Memory B cell (primary cell): ENCODE measurements at regions not wholly inside any gene's neighbourhood (a gene's known extent, or its start where the extent isn't known, plus 50 kb on each side); places are given as distances from the start of the nearest gene placed in this dataset.
"Not testable (repeated sequence)": the region's sequence is repeated elsewhere in the genome, so short reads cannot be mapped to it uniquely, and the experiment has no call there.

Source experiments
- ATAC-seq: fragments of 150-1000 bp; cut with Tn5 transposase; 2 replicates; pipeline ENCODE4 v1.10.0; 2021; ENCODE audit warnings: low read depth, mild to moderate bottlenecking, moderate library complexity
- DNase-seq, 2 donors: peaks; one replicate each; pipeline ENCODE4 v3.0.0; 2022; ENCODE audit warnings: low spot score in 2 of 2
- H3K27ac Mint-ChIP-seq: one replicate; pipeline ENCODE4 v1.8.0; 2022; ENCODE audit warnings: mild to moderate bottlenecking, moderate library complexity, mixed read lengths
- H3K27me3 Mint-ChIP-seq: one replicate; pipeline ENCODE4 v1.8.0; 2022; ENCODE audit warnings: mixed read lengths
- H3K36me3 Mint-ChIP-seq: one replicate; pipeline ENCODE4 v1.8.0; 2022; ENCODE audit warnings: mild to moderate bottlenecking, mixed read lengths
- H3K4me1 Mint-ChIP-seq: one replicate; pipeline ENCODE4 v1.8.0; 2022; ENCODE audit warnings: mixed read lengths
- H3K4me3 Mint-ChIP-seq: one replicate; pipeline ENCODE4 v1.8.0; 2022; ENCODE audit warnings: mild to moderate bottlenecking, moderate library complexity, mixed read lengths
- H3K9me3 Mint-ChIP-seq: one replicate; pipeline ENCODE4 v1.8.0; 2022; ENCODE audit warnings: mixed read lengths

DNA sequence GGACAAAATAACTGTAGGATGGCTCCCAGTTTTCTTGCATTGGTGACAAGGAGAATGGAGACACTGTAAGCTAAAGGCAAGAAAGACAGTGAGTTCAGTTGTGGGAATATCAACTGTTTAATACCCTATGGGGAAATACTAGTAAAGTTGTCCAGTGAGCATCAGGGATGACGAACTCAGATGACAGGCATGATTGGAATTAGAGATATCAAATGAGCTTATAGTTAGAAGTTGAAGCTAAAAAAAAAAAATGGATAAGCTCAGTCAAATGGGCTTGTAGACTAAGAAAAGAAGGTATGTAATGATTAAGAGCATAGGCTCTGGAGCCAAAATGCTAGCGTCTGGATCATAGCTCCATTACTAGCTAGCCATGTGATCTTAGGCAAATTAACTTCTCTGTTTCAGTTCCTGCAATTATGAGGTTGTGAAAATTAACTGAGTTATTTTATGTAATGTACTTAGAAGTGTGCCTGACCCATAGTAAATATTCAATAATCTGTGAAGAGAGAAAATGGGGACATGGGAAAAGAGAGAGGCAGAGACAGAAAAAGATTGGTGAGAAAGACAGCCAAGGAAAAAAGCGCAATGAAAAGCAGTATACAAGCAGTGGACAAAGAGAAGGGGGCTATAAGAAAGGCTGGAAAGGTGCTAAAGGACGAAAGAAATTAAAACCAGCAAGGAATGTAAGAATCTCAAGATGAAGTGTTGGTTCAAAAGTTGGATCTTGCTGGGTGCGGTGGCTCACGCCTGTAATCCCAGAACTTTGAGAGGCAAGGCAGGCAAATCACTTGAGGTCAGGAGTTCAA lies 95.7 kb upstream of the SLC39A10 start:
- Mint-ChIP-seq H3K27ac (peak overlapping the region; percentile 91), H3K36me3 (peaks cover 1% of the 10 kb centered on the region), H3K27me3 (no peaks in the 10 kb centered on the region), H3K9me3 (no peaks in the 10 kb centered on the region), H3K4me1 (peaks cover 43% of the 10 kb centered on the region), H3K4me3 (peak overlapping the region; percentile 87)
- ATAC-seq (peak; percentile 70), DNase-seq (peak in 1 of 2 donors; percentile 38)

DNA sequence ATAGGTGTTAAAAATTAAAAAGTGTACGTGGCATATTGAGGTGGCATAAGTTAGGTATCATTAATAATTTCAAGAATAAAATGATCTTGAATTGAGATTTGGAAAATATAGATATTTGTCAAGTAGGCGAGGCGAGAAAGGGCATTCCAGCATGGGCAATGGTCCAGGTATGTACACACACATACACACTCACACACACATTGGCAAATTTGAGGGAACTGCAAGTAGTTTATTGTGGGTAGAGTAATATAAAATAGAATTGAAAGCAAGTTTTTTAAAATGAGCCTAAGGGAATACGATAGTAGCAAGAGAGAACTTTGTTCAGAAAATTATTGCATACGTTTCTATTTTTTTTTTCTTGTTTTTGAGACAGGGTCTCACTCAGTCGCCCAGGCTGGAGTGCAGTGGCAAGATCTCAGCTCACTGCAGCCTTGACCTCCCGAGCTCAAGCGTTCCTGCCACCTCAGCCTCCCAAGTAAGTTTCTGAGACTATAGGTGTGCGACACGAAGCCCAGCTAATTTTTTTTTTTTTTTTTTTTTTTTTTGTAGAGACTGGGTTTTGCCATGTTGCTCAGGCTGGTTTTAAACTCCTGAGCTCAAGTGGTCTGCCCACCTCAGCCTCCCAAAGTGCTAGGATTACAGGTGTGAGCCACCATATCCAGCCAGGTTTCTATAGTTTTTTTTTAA lies 96.7 kb upstream of the SLC39A10 start:
- DNase-seq (no peak), ATAC-seq (no peak)
- peaks cover 1% of the 10 kb centered on the region for H3K36me3 Mint-ChIP-seq
- H3K9me3 Mint-ChIP-seq, result no peaks in the 10 kb centered on the region
- peaks cover 41% of the 10 kb centered on the region for H3K4me1 Mint-ChIP-seq
- H3K27ac Mint-ChIP-seq, result peak overlapping the region; percentile 91
- H3K4me3 Mint-ChIP-seq, result peak overlapping the region; percentile 50
- H3K27me3 Mint-ChIP-seq, result no peaks in the 10 kb centered on the region

DNA sequence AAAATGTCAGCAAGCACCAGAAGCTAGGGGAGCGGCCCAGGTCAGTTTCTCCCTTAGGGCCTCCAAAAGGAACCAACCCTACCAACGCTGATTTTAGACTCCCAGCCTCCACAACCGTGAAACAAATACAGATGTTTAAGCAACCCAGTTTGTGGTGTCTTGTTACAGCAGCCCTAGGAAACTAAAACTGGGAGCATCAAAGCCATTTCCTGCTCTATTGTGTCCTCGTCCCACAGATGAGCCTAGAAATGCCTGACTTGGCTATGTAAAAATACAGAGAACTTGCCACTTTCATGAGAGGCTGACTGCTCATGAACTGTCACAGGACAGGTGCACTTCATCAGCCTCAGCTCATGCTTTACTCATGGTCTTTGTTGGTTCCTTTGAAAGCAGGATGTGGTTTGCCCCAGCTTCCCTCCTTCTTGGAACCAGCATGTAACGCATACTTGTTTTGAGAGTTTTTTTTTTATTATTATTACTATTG lies 97.6 kb upstream of the SLC39A10 start:
- Mint-ChIP-seq H3K27me3 (no peaks in the 10 kb centered on the region), H3K4me3 (no peak overlapping the region), H3K9me3 (no peaks in the 10 kb centered on the region), H3K36me3 (peaks cover 1% of the 10 kb centered on the region), H3K4me1 (peaks cover 41% of the 10 kb centered on the region), H3K27ac (peak overlapping the region; percentile 91)
- DNase-seq (peak; percentile 26 to 53), ATAC-seq (peak; percentile 76)

DNA sequence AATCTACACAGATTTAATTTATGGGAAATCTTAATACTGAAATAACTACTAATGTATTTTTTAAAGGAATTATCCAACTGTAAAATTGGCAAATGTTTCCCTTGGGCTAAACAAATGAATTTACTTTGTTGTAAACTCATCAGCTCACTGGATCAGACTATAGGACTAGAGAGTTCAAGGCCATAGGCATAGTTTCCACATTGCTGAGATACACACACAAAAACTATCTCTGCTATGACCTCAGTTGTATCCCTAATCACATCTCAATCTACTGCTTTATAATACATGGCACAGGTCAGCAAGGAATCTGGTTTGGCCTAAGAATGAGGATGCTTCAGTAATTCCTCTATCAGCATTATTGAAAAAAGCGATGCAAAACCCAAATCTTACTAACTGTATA lies 101.1 kb upstream of the SLC39A10 start:
- Mint-ChIP-seq H3K36me3 (peaks cover 4% of the 10 kb centered on the region), H3K27ac (no peak overlapping the region), H3K27me3 (no peaks in the 10 kb centered on the region), H3K4me1 (peaks cover 35% of the 10 kb centered on the region), H3K9me3 (no peaks in the 10 kb centered on the region), H3K4me3 (no peak overlapping the region)
- no peak for ATAC-seq
- DNase-seq, result no peak

DNA sequence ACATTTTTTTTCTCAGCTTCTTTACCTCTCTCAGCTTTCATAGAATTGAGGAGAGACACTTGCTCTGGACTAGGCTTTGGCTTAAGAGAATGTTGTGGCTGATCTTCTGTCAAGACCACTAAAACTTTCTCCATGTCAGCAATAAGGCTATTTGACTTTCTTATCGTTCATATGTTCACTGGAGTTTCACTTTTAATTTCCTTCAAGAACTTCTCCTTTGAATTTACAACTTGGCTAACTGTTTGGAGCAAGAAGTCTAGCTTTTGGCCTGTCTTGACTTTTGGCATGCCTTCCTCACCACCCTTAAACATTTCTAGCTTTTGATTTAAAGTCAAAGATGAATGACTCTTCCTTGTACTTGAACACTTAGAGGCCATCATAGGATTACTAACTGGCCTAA lies 104.4 kb upstream of the SLC39A10 start:
- Mint-ChIP-seq H3K4me1 (peaks cover 19% of the 10 kb centered on the region), H3K36me3 (peaks cover 5% of the 10 kb centered on the region), H3K9me3 (peaks cover 1% of the 10 kb centered on the region), H3K27ac (peak overlapping the region; percentile 77), H3K27me3 (no peaks in the 10 kb centered on the region), H3K4me3 (peak overlapping the region; percentile 65)
- no peak for ATAC-seq
- no peak for DNase-seq

DNA sequence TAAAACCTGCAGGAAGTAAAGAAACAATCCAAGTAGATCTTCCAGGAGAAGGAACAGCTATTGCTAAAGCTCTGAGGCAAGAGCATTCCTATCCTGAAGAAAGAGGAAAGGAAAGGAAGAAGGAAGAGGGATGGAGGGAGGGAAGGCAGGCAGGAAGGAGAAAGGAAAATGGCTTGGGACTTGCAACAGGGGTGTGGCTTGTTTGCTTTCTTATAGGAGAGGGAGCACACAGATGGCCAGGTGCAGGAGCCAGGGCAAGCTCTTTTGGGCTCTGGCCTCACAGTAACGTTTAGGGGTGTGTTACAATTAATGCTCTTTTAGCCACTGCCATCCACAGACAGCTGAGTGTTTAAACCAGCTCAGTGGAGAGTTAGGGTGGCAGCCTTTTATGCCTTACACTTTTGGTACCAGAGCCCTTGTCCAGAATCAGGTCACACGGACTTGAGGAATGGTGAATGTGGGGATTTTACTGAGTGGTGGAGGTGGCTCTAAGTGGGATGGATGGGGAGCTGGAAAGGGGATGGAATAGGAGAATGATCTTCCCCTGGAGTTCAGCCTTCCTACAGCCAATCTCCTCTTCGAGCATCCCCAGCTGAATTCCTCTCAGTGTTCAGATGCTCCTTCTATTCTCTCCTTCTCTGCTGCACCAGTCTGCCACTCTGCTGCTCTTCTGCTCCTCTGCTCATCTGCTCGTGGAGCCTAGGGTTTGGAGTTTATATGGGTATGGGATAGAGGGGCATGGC lies 108.7 kb upstream of the SLC39A10 start:
- H3K27ac Mint-ChIP-seq, result no peak overlapping the region
- no peak for DNase-seq
- H3K36me3 Mint-ChIP-seq, result peaks cover 5% of the 10 kb centered on the region
- H3K27me3 Mint-ChIP-seq, result no peaks in the 10 kb centered on the region
- peaks cover 22% of the 10 kb centered on the region for H3K4me1 Mint-ChIP-seq
- H3K4me3 Mint-ChIP-seq, result no peak overlapping the region
- H3K9me3 Mint-ChIP-seq, result peaks cover 1% of the 10 kb centered on the region
- ATAC-seq, result no peak

DNA sequence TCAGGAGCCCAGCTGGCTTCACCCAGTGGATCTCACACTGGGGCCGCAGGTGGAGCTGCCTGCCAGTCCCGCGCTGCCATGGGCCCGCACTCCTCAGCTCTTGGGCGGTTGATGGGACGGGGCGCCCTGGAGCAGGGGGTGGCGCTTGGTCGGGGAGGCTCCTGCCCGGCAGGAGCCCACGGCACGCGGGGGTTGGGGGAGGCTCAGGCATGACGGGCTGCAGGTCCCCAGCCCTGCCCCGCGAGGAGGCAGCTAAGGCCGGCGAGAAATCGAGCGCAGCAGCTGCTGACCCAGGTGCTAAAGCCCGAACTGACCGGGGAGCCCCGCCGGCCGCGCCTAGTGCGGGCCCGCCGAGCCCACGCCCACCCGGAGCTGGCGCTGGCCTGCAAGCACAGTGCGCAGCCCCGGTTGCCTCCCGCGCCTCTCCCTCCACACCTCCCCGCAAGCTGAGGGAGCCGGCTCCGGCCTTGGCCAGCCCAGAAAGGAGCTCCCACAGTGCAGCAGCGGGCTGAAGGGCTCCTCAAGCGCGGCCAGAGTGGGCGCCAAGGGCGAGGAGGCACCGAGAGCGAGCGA lies 109.7 kb upstream of the SLC39A10 start:
- H3K9me3 Mint-ChIP-seq, H3K27ac Mint-ChIP-seq, DNase-seq, H3K27me3 Mint-ChIP-seq, H3K4me3 Mint-ChIP-seq, H3K36me3 Mint-ChIP-seq, ATAC-seq: not testable (repeated sequence)
- peaks cover 22% of the 10 kb centered on the region for H3K4me1 Mint-ChIP-seq

DNA sequence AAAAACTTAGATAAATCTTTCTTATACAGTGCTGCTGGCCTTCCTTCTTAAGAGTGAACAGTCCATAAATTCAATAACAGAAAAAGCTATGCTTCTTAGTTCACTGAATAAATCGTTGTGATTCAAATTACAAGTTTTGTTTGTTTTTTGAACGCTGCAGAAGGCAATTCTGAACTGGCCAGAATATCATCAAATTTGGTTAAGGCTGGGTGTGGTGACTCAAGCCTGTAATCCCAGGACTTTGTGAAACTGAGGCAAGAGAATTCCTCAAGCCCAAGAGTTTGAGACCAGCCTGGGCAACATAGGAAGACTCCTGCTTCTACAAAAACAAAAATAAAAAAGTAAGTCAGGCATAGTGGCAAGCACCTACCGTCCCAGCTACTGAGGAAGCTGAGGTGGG lies 111.2 kb upstream of the SLC39A10 start:
- no peak for DNase-seq

DNA sequence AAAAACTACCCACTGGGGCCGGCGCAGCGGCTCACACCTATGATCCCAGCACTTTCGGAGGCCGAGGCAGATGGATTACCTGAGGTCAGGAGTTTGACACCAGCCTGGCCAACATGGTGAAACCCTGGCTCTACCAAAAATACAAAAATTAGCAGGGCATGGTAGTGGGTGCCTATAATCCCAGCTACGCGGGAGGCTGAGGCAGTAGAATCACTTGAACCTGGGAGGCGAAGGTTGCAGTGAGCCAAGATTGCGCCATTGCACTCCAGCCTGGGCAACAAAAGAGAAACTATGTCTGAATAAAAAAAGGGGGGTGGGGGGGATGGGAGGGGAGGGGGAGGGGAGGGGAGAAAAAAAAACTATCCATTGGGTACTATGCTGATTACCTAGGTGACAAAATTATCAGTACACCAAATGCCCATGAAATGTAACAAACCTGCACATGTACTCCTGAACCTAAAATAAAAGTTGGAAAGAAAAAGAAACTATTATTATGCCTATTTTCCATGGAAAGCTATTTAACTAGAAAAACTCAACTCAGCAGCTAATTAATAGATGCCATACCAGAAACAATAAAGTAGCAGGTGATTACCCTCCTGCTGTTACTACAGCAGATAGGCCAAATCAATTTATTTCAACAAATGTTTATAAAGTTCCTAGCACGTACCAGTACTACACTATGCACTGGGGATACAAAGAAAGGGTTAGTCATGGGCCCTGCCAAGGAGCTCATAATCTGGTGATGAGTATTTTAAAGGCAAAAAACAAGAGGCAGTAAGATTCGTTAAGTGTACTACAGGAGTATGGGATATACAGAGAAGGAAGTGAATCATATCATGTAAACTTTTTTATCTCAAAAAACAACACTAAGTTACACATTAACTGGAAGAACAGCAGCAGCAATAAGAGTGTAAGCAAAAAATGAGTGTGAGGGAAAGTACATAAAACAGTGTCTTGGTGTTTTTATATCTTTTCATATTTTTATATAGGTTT lies 112.8 kb upstream of the SLC39A10 start:
- Mint-ChIP-seq H3K27me3 (no peaks in the 10 kb centered on the region), H3K9me3 (peaks cover 1% of the 10 kb centered on the region), H3K4me1 (peaks cover 15% of the 10 kb centered on the region), H3K4me3 (no peak overlapping the region), H3K27ac (no peak overlapping the region), H3K36me3 (peaks cover 3% of the 10 kb centered on the region)
- DNase-seq (no peak), ATAC-seq (no peak)

More for the DNA sequence above, 111.2 kb upstream of the SLC39A10 start:
- no peak overlapping the region for H3K4me3 Mint-ChIP-seq
- H3K36me3 Mint-ChIP-seq, result peaks cover 3% of the 10 kb centered on the region
- no peaks in the 10 kb centered on the region for H3K27me3 Mint-ChIP-seq
- no peak overlapping the region for H3K27ac Mint-ChIP-seq
- H3K4me1 Mint-ChIP-seq, result peaks cover 18% of the 10 kb centered on the region
- H3K9me3 Mint-ChIP-seq, result peaks cover 1% of the 10 kb centered on the region
- ATAC-seq, result no peak

DNA sequence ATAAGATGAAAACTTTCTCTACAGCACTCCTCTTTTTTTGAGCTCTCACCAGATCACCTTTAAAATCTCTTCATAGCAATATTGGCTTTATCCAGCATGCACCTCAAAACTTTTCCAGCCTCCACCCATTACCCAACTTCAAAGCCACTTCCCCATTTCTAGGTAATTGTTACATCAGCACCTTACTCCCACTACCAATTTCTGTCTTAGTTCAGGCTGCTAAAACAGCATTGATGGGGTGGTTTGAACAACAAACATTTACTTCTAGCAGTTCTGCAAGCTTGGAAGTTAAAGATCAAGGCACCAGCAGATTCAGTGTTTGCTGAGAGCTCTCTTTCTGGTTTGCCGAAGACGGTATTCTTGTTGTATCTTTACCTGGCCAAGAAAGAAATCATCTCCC lies 114.0 kb upstream of the SLC39A10 start:
- H3K4me3 Mint-ChIP-seq, result no peak overlapping the region
- H3K4me1 Mint-ChIP-seq, result peaks cover 20% of the 10 kb centered on the region
- DNase-seq, result no peak
- ATAC-seq, result peak; percentile 48
- peaks cover 7% of the 10 kb centered on the region for H3K36me3 Mint-ChIP-seq
- no peaks in the 10 kb centered on the region for H3K27me3 Mint-ChIP-seq
- no peak overlapping the region for H3K27ac Mint-ChIP-seq
- H3K9me3 Mint-ChIP-seq, result peaks cover under 1% of the 10 kb centered on the region

DNA sequence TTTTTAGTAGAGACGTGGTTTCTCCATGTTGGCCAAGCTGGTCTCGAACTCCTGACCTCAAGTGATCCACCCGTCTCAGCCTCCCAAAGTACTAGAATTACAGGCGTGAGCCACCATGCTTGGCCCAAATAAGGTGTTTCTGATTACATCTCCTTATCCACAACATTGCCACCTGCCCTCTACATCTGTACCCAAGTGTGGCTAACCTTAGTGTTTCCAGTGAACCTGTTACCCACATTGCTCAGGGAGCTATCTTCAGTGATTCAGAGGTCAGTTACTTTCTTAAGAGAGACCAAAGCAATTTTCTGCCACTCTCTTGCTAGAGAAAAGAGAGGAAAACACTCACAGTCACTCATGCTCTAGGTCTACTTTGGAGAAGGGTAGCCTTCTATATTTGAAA lies 115.0 kb upstream of the SLC39A10 start:
- ATAC-seq (no peak), DNase-seq (no peak)
- no peaks in the 10 kb centered on the region for H3K9me3 Mint-ChIP-seq
- peaks cover 22% of the 10 kb centered on the region for H3K4me1 Mint-ChIP-seq
- no peaks in the 10 kb centered on the region for H3K27me3 Mint-ChIP-seq
- peaks cover 6% of the 10 kb centered on the region for H3K36me3 Mint-ChIP-seq
- H3K27ac Mint-ChIP-seq, result no peak overlapping the region
- H3K4me3 Mint-ChIP-seq, result no peak overlapping the region

DNA sequence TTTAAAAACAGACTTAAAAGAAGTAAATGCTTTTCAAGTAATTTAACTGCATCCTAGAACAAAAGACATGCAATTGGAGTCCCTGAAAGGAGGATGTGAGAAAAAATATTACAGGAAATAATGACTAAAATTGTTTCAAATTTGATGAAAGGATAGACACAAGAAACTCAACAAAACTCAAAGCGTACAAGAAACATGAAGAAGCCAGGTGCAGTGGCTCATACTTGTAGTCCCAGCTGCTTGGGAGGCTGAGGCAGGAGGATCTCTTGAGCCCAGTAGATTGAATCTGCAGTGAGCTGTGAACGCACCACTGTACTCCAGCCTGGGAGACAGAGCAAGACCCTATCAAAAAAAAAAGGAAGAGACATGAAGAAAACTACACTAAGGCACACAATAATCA lies 118.1 kb upstream of the SLC39A10 start:
- no peak overlapping the region for H3K4me3 Mint-ChIP-seq
- H3K9me3 Mint-ChIP-seq, result no peaks in the 10 kb centered on the region
- DNase-seq (no peak), ATAC-seq (no peak)
- no peaks in the 10 kb centered on the region for H3K27me3 Mint-ChIP-seq
- H3K27ac Mint-ChIP-seq, result peak overlapping the region; percentile 25
- H3K4me1 Mint-ChIP-seq, result peaks cover 44% of the 10 kb centered on the region
- H3K36me3 Mint-ChIP-seq, result peaks cover 6% of the 10 kb centered on the region

DNA sequence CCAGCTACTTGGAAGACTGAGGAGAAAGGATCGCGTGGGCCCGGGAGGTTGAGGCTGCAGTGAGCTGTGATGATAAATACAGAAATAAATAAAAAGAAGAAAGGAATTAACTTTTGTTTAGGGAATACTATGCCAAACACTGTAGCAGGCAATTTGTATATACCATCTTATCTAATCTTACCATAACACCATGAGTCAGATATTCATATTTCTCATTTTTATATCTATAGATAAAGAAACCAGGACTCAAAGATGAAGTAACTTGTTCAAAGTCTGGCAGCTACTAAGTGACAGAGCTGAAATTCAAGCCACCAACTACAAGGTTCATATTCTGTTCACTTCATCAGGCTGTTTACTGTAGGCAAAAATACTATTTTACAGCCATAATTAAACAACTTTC lies 119.2 kb upstream of the SLC39A10 start:
- no peak for ATAC-seq
- Mint-ChIP-seq H3K27ac (no peak overlapping the region), H3K4me3 (no peak overlapping the region), H3K4me1 (peaks cover 47% of the 10 kb centered on the region), H3K9me3 (no peaks in the 10 kb centered on the region), H3K27me3 (no peaks in the 10 kb centered on the region), H3K36me3 (peaks cover 6% of the 10 kb centered on the region)
- no peak for DNase-seq
